ENCODE measurements at regions not wholly inside any gene's neighbourhood (a gene's known extent, or its start where the extent isn't known, plus 50 kb on each side); places are given as distances from the start of the nearest gene placed in this dataset.
"Not testable (repeated sequence)": the region's sequence is repeated elsewhere in the genome, so short reads cannot be mapped to it uniquely, and the experiment has no call there.

DNA sequence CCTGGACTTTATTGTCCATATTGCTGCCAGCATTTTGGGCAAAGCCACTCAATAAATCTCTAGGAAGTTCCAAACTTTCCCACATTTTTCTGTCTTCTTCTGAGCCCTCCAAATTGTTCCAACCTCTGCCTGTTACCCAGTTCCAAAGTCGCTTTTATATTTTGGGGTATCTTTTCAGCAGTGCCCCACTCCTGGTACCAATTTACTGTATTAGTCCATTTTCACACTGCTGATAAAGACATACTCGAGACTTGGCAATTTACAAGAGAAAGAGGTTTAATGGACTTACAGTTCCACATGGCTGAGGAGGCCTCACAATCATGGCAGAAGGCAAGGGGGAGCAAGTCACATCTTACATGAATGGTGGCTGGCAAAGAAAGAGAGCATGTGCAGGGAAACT, 53.4 kb downstream of the AHSP start:
- DNase-seq (ENCODE audit: low spot score): not testable (repeated sequence)

DNA sequence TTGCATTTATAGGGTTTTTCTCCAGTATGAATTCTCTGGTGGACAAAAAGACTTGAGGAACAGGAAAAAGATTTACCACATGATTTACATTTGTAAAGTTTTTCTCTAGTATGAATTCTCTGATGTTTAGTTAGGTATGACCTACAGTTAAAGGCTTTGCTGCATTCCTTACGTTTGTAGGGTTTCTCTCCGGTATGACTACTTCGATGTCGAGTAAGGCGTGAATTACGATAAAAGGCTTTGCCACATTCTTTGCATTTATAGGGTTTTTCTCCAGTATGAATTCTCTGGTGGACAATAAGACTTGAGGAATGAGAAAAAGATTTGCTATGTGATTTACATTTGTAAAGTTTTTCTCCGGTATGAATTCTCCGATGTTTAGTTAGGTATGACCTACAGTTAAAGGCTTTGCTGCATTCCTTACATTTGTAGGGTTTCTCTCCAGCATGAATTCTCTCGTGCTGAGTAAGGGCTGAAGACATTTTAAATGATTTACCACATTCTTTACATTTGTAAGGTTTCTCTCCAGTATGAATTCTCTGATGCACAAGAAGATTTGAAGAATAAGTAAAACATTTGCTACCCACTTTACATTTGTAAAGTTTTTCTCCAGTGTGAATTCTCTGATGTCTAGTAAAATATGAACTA, 74.2 kb downstream of the AHSP start:
- DNase-seq (ENCODE audit: low spot score): not testable (repeated sequence)

DNA sequence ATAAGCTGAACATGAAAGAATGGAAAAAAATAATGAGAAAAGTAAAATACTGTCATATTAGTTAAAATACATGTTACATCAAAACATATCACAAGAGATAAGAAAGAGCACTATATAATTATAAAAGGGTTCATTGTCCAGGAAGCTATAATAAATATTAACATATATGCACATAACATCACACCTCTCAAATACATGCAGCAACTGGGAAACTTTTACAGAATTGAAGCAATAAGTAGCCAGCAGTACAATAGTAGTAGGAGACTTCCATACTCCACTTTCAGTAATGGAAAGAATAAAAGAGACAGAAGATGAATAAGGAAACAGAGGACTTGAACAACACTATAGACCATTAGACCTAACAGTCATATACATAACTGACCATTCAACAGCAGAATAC, 90.4 kb downstream of the AHSP start:
- no peak for DNase-seq (ENCODE audit: low spot score)

DNA sequence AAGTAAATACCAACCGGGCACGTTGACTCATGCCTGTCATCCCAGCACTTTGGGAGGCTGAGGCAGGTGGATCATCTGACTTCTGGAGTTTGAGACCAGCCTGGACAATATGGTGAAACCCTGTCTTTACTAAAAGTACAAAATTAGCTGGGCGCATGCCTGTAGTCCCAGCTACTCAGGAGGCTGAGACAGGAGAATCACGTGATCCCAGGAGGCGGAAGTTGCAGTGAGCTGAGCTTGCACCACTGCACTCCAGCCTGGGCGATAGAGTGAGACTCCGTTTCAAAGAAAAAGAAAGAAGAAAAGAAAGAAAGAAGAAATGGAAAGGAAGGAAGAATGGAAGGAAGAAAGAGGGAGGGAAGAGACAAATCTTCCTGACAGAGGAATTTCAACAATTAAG, 108.7 kb downstream of the AHSP start:
- DNase-seq (ENCODE audit: low spot score): no peak

DNA sequence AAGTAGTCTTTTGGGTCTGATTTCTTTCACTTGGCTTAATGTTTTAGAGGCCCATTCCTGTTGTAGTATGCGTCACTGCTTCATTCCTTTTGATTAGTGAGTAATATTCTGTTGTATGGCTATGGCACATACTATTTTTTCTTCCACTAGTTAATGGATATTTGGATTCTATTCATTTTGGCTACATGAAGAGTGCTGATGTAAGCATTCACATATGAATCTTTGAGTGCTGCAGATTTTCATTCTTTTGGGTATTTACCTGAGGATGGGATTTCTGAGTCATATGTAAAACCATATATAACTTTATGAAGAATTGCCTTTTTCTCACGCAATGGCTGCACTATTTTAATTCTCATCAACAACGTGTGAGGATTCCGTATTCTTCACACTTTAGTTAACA, 113.6 kb downstream of the AHSP start:
- no peak for DNase-seq (ENCODE audit: low spot score)

DNA sequence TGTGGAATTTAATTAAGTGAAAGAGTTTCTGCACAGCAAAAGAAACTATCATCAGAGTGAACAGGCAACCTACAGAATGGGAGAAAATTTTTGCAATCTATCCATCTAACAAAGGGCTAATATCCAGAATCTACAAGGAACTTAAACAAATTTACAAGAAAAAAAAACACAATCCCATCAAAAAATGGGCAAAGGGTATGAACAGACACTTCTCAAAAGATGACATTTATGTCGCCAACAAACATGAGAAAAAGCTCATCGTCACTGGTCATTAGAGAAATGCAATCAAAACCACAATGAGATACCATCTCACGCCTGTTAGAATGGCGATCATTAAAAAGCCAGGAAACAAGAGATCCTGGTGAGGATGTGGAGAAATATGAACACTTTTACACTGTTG, 128.0 kb downstream of the AHSP start:
- not testable (repeated sequence) for DNase-seq (ENCODE audit: low spot score)

DNA sequence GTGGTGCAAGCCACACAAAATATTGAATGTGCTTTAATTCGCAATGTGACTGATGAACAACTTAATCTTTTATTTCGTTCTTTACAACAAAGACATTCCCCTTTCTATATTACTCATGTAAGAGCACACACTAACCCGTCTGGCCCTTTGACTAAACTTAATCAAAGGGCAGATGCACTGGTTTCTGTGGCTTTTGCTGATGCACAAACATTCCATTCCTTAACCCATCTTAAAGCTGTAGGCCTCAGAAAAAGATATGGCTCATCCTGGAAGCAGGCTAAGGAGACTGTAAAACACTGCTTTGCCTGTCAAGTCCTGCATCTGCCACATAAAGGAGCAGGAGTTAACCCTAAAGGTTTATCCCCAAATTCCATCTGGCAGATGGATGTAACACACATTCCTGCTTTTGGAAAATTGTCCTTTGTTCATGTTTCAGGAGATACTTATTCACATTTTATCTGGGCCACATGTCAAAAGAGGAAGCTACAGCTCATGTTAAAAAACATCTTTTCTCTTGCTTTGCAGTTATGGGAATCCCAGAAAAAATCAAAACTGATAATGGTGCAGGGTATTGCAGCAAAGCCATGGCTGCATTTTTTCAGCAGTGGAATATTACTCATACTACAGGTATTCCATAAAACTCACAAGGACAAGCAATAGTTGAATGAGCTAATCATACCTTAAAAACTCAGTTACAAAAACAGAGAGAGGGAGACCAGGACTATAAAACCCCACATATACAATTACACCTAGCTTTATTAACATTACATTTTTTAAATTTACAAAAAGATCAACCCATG, 137.2 kb downstream of the AHSP start:
- no peak for DNase-seq (ENCODE audit: low spot score)

DNA sequence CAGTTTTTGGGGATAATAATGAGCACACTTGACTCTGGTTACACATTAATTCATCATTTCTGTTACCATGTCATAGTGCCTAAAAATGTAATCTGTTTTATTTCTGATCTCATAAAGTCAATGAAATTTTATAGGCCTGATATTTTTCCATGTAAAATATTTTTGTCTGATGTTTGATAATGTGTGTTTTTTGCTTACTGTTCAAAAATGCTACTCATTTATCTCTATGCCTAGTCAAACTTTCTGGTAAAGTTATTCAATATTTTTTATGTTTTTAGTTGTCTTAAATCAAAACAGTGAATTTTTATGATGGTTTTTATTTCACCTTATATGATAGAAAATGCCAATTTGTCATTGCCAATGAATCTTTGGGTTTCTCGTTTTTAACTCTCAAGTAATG, 147.0 kb downstream of the AHSP start:
- no peak for DNase-seq (ENCODE audit: low spot score)

DNA sequence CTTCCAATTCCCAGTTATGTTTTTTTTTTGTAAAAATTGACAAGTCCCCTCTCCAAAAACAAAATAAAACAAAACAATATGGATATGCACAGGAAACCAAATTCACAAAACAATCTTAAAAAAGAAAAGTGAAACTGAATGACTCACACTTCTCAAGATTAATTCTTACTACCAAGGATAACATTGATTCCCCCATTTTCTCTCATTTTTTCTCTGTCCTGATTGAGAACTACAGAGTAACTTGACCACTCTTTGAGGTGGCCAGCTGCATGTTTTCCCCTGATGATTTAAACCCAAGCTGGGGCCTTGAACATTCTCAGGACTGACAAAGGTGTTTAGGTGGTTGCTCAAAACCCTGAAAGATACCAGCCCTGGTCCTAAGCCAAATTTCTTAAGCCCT, 149.0 kb downstream of the AHSP start:
- DNase-seq (ENCODE audit: low spot score): no peak

DNA sequence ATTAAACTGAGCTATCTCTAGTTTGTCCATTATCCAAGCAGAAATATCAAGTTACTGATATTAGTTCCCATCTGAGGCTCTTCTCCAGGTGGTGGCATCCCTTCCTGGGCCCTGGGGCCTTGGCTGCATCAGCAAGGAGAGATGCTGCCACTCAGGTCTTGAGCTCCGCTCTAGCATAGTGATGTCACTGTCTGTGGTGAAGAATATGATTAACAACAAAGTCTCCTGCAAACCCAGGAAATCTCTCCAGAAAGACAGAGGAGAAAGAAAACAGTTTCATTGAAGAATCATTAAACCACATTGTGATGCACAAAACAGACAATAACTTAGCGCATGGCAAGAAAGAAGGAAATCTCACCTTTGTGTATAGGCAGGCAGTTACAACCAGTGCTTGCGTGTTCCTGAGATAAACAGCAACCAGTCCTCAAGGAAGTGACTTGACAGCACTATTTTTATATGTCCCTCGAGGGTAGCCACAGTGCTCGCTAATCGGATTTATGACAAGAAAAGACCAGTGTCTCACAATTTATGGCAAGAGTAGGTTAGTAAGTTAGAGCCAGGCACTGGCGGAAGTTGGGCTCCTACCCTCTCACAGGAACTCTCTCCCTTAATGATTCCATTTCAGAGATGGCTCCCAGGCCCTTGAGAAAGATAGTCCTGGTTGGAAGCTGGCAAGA, 151.1 kb downstream of the AHSP start:
- no peak for DNase-seq (ENCODE audit: low spot score)

DNA sequence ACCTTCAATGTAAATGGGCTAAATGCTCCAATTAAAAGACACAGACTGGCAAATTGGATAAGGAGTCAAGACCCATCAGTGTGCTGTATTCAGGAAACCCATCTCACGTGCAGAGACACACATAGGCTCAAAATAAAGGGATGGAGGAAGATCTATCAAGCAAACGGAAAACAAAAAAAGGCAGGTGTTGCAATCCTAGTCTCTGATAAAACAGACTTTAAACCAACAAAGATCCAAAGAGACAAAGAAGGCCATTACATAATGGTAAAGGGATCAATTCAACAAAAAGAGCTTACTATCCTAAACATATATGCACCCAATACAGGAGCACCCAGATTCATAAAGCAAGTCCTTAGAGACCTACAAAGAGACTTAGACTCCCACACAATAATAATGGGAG, 161.6 kb downstream of the AHSP start:
- not testable (repeated sequence) for DNase-seq (ENCODE audit: low spot score)

DNA sequence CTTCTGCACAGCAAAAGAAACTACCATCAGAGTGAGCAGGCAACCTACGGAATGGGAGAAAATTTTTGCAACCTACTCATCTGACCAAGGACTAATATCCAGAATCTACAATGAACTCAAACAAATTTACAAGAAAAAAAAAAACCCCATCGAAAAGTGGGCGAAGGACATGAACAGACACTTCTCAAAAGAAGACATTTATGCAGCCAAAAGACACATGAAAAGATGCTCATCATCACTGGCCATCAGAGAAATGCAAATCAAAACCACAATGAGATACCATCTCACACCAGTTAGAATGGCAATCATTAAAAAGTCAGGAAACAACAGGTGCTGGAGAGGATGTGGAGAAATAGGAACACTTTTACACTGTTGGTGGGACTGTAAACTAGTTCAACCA, 164.6 kb downstream of the AHSP start:
- not testable (repeated sequence) for DNase-seq (ENCODE audit: low spot score)

DNA sequence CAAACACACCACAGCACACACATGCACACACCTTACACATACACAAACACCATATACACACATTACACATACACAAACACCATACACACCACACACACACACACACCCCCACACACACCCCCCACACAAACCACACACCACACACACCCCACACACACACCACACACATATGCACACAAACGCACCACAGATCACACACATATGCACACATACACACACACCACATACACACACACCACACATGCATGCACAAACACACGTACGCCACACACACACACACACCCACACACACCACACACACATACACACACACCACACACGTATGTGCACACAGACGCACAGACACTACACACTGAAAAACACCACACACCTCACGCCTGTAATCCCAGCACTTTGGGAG, 166.0 kb downstream of the AHSP start:
- no peak for DNase-seq (ENCODE audit: low spot score)

DNA sequence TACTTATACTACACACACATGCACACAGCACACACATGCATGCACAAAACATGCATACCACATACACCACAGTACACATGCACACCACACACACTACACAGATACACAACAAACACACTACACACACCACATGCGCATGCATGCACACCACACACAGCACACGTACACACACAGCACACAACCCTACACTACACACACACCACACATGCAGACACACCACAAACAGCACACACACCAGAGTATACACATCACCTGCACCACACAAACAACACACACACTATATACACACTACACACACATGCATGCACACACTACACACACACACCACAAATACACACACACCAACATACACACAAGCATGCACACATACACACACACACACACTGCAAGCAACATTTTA, 166.8 kb downstream of the AHSP start:
- no peak for DNase-seq (ENCODE audit: low spot score)

DNA sequence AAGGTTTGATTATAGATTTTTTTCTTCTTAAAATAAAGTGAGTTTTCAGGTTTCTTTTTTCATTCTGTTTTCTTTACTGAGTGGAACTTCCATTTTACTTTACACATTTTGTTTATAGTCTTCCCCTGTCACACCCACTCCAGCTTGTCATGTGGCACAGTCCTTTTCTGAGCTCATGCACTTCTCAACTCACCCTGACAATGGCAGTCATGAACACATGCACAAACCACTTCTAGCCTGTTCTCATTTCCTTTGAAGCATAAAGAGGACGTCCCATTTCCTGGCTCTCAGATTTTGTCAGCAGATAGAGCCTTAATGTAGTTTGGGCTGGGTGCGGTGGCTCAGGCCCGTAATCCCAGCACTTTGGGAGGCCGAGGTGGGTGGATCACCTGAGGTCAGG, 168.0 kb downstream of the AHSP start:
- DNase-seq (ENCODE audit: low spot score): peak; percentile 73

DNA sequence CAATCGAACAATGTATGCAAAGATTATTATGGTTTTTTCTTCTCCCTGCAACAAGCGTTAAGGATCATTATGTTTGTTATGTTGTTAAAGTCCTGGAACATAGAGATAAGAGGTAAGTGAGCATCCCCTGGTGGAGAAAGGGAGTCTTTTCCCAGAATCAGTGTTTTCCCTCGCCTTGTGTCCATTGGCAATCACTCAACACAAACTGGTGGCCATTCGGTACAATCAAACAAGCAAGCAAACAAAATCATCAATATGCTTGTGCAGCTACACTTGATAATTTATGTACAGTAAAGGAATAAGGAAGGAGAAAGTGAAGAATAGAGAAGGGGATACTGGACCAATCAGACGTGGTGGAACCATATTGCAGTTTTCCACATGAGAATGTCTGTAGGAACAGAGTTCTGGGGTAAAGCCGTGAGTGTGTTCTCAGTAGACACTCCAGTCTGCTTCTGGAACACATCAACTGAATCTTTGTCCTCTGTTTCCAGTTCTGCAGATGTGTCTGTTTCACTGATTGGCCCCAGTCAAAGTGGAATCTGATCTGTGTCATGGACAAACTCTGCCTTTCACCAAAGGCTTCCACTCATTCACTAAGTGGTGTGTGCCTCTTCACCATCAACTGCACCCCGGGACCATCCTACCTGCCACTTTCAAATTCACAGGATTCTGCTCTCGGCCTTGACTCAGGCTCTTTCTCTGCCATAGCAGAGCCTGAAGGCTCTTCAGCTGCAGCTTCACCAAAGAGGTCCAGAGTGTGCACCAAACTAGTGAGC, 169.5 kb downstream of the AHSP start:
- DNase-seq (ENCODE audit: low spot score): no peak

DNA sequence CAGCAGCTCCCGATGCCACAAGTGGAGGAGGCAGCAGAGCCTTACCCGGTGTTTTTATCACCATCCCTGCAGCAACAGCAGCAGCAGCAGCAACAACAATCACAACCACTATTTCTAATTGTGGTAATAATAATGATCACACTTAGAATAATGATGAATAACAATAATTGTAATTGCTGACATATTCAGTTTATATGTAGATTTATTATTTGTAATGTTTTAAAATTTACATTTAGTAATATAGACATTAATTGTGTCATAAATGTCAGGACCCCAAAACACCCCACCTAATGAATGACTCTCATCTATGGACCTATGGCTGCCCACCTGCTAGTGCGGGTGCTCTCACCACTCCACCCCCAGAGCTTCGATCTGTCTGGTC, 170.0 kb downstream of the AHSP start:
- no peak for DNase-seq (ENCODE audit: low spot score)

DNA sequence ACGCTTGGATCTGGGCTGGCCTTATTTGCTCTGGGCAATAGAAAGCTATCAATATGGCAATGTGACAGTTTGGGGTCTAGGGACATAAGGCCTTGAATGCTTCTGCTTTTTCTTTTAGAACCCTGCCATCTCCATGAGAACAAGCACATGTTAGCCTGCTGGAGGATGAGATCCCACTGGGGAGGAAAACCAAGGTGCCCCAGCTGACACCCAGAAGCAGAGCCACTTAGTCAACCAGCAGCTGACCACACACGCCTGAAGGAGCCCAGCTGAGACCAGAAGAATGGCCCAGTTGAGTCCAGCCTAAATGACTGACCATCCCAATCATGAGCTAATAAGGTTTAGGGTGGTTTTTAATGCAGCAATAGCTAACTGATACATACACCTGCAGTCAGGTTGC, 171.2 kb downstream of the AHSP start:
- DNase-seq (ENCODE audit: low spot score): no peak

DNA sequence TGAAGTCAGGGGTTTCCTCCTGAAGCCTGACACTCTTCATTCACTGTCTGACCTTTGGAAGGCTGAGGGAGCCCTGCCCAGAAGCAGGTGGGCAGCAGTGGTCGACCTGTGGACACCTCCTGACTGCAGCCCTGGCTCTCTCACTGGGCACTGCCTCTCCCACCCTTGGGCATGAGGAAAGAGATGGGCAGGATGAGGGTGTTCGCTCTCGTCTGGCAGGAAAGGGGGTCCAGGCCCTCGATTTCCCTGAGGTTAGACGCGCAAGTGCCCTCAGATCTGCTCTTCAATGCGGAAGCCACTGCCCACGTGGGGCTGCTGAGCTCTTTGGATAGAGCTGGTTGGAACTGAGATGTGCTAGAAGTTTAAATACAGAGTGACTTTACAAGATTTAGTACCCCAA, 171.9 kb downstream of the AHSP start:
- DNase-seq (ENCODE audit: low spot score): no peak

DNA sequence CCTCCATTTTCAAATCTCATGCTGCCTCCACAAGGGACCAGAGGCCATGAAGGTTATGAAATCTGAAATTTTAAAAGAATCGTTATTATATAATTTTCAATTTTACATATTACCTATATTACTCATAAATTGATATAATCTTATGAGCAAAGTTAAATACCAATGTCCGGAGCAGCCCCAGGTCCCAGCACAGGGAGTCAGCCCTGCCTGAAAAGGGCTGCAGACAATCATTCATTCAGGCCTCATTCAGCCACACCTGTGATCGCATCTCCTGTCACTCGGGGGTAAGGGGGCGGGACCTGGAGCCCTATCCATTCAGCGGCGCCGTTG, 172.5 kb downstream of the AHSP start:
- DNase-seq (ENCODE audit: low spot score): no peak

DNA sequence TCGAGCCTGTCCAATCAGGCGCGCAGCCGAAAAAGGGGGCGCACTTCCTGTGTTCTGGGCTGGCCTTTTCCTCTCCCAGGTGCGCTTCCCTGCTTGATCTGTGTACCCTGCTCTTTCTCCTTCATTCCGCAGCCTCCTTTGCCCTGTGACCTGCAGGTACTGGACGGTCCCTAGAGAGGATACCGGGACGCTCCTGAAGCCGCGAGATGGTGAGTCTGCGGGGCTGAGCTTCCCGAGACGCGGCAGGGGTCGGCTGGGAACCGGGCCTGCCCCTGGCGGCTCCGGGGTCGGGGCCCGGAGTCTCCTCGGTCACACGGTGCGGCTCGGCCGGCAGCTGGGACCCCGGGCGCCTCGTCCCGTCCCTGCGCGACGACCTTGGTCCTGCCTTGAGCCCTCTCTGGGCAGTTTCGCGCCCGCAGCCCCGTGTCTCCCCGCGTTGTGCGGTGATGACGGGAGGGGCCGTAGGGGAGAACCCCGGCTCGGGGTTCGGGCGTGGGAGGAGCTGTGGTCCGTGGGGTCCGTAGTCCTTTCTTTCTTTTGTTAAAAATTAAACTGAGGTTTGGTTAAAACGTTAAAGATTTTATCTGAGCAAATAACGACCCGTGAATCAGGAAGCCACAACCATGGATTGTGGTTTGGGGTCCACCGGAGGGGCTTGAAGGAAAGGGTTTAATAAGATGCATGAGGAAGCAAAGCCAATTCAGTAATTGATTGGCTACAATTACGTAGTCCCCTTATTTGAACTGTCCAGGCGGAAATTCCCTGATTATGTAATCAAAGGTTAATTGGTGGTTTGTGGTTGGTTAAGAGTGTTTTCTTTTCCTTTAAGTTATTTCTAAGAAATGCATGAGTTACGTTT, 172.8 kb upstream of the ZNF267 start:
- peak; percentile 81 for DNase-seq (ENCODE audit: low spot score)

DNA sequence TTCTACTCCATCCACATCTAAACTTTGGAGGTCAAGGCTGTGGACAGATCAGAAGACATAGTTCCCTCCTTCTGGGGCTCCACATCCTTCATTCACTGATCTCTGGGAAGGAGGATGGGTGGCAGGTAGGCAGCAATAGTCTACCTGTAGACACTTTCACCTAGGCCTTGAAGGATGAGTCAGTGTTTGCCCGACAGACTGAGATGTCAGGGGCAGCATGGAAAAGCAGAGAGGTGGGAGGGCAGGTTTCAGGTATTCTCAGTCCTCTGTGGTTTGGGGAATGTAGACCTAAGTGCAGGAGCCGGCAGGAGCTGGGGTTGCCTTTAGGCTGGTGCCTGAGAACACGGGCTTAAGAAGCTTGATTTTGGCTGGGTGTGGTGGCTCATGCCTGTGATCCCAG, 171.9 kb upstream of the ZNF267 start:
- DNase-seq (ENCODE audit: low spot score): no peak

Data from CD4-positive, alpha-beta T cell treated with Interleukin-2 at 100 ng/mL for 4 hours (primary cell).